CD8-positive, alpha-beta memory T cell (primary cell): ENCODE measurements at regions not wholly inside any gene's neighbourhood (a gene's known extent, or its start where the extent isn't known, plus 50 kb on each side); places are given as distances from the start of the nearest gene placed in this dataset.
"Not testable (repeated sequence)": the region's sequence is repeated elsewhere in the genome, so short reads cannot be mapped to it uniquely, and the experiment has no call there.

Source experiments
- CTCF ChIA-PET: fragments of 350-600 bp; sonication (Branson Sonifier 250); formaldehyde crosslinking; loops from one replicate; lab custom pipeline; 2021; ENCODE audit warnings: antibody characterized with exemption; lab: Charles Lee
- POLR2A ChIA-PET: fragments of 350-600 bp; sonication (Branson Sonifier 250); formaldehyde crosslinking; loops from one replicate; lab custom pipeline; 2021; ENCODE audit warnings: antibody characterized with exemption; lab: Charles Lee
- DNase-seq, 5 donors: peaks; one replicate each; pipeline versions ENCODE4 v3.0.0 to v3.0.0-alpha.2; 2020 to 2022; ENCODE audit warnings: mixed read lengths in 1 of 5
- H3K27ac ChIP-seq: one replicate; pipeline ENCODE4 v1.7.0; 2013; ENCODE audit warnings: low read depth, mild to moderate bottlenecking, low read length, moderate library complexity
- H3K27me3 ChIP-seq: 2 replicates; pipeline ENCODE4 v1.7.0; 2013; ENCODE audit warnings: low read length, mild to moderate bottlenecking; ENCODE audit not compliant: insufficient read depth, poor library complexity, severe bottlenecking
- H3K36me3 ChIP-seq: 2 replicates; pipeline ENCODE4 v1.7.0; 2013; ENCODE audit warnings: mild to moderate bottlenecking, low read length, moderate library complexity; ENCODE audit not compliant: insufficient read depth
- H3K4me1 ChIP-seq: 2 replicates; pipeline ENCODE4 v1.7.0; 2013; ENCODE audit warnings: mild to moderate bottlenecking, low read length, moderate library complexity; ENCODE audit not compliant: insufficient read depth
- H3K4me3 ChIP-seq: 2 replicates; pipeline ENCODE4 v1.7.0; 2013; ENCODE audit warnings: mild to moderate bottlenecking, low read length
- H3K9me3 ChIP-seq: 2 replicates; pipeline ENCODE4 v1.7.0; 2013; ENCODE audit warnings: mild to moderate bottlenecking, low read length
- H3K27ac Mint-ChIP-seq, 8 donors: one replicate each; pipeline ENCODE4 v1.8.0; 2020 to 2021; ENCODE audit warnings: mixed read lengths in 8 of 8, mild to moderate bottlenecking in 6 of 8, inconsistent platforms in 3 of 8, moderate library complexity in 3 of 8
- H3K27me3 Mint-ChIP-seq, 2 donors: one replicate each; pipeline ENCODE4 v1.8.0; 2020 to 2021; ENCODE audit warnings: mixed read lengths in 2 of 2, mild to moderate bottlenecking in 1 of 2, moderate library complexity in 1 of 2
- H3K36me3 Mint-ChIP-seq, 3 donors: one replicate each; pipeline ENCODE4 v1.8.0; 2020 to 2021; ENCODE audit warnings: mixed read lengths in 3 of 3, inconsistent platforms in 1 of 3, mild to moderate bottlenecking in 1 of 3
- H3K4me1 Mint-ChIP-seq, 3 donors: one replicate each; pipeline ENCODE4 v1.8.0; 2020 to 2021; ENCODE audit warnings: mixed read lengths in 3 of 3, inconsistent platforms in 1 of 3, mild to moderate bottlenecking in 1 of 3
- H3K4me3 Mint-ChIP-seq, 7 donors: one replicate each; pipeline ENCODE4 v1.8.0; 2020 to 2021; ENCODE audit warnings: mixed read lengths in 7 of 7, mild to moderate bottlenecking in 6 of 7, moderate library complexity in 4 of 7, inconsistent platforms in 2 of 7
- H3K9me3 Mint-ChIP-seq, 5 donors: one replicate each; pipeline ENCODE4 v1.8.0; 2020 to 2022; ENCODE audit warnings: mixed read lengths in 5 of 5, mild to moderate bottlenecking in 3 of 5, moderate library complexity in 2 of 5, inconsistent platforms in 1 of 5

DNA sequence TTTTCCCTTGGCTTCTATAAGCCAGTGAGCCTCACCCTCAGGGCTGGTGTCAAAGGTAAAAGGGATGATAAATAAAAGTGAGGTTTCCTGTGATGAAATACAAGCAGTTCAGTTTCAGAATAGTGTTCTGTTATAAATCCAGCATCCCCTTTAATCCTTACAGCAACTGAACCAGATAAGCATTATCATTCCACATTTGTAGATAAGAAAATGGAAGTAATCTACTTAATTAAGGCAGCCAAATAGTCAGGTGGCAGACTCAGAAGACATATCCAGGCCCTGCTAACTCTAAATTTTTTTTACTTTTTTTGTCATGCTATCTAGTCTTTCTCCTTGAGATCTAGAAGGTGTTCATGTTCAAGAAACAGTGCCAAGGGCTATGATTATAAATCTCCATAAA is 99.4 kb upstream of the SOX21 start:
- Histone ChIP-seq H3K4me1 (no peaks in the 10 kb centered on the region), H3K4me3 (no peak overlapping the region), H3K27ac (no peak overlapping the region), H3K9me3 (no peaks in the 10 kb centered on the region), H3K27me3 (no peaks in the 10 kb centered on the region), H3K36me3 (no peaks in the 10 kb centered on the region)
- H3K27me3 Mint-ChIP-seq = peaks cover 2 to 3% of the 10 kb centered on the region in 2 donors
- H3K4me3 Mint-ChIP-seq = no peak overlapping the region
- POLR2A ChIA-PET = no interaction called here
- no peak overlapping the region for H3K27ac Mint-ChIP-seq
- no peaks in the 10 kb centered on the region for H3K9me3 Mint-ChIP-seq
- H3K36me3 Mint-ChIP-seq = no peaks in the 10 kb centered on the region
- CTCF ChIA-PET = no interaction called here
- no peak for DNase-seq
- H3K4me1 Mint-ChIP-seq = no peaks in the 10 kb centered on the region

DNA sequence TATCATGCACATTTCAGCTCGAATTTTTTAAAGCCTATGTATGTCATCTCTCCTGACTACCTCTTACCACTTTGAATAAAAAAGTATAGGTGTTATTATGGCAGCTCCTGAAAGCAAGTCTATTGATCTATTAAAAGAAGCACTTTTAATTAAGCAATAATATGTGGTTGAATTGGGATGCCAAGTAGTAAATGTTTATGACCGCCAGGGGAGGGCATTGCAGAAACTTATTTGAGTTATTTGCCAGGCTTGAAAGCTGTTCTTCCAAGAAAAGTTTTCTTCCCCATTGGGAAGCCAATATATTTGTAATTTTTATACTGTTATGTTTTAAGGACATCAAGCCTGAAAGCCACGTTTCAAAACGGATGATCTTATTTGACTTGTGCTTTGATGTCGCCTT is 88.1 kb upstream of the SOX21 start:
- Mint-ChIP-seq H3K4me1 (no peaks in the 10 kb centered on the region), H3K36me3 (no peaks in the 10 kb centered on the region), H3K27ac (no peak overlapping the region), H3K4me3 (no peak overlapping the region), H3K9me3 (peaks cover 0 to 4% (median 0%) of the 10 kb centered on the region in 5 donors), H3K27me3 (peaks cover 1 to 5% of the 10 kb centered on the region in 2 donors)
- Histone ChIP-seq H3K27me3 (no peaks in the 10 kb centered on the region), H3K36me3 (no peaks in the 10 kb centered on the region), H3K27ac (no peak overlapping the region), H3K4me1 (no peaks in the 10 kb centered on the region), H3K9me3 (no peaks in the 10 kb centered on the region), H3K4me3 (no peak overlapping the region)
- CTCF ChIA-PET = no interaction called here
- DNase-seq = no peak
- POLR2A ChIA-PET = no interaction called here

DNA sequence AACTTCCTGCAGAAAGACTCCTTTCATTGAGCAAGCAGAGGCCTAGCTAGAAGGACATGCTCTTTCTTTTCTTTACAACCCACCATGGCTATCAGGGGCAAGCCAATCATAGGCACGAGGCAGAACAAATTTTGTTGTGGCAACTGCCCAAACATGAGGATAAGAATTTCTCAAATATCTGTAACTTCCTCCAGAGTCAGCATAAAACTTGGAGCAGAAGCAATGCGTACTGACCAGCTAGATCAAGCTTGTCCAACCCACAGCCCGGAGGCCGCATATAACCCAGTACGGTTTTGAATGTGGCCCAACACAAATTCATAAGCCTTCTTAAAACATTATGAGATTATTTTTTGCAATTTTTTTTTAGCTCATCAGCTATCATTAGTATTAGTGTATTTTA is 87.0 kb upstream of the SOX21 start:
- H3K27ac ChIP-seq = no peak overlapping the region
- Mint-ChIP-seq H3K36me3 (no peaks in the 10 kb centered on the region), H3K27me3 (peaks cover 0 to 5% of the 10 kb centered on the region in 2 donors), H3K27ac (no peak overlapping the region), H3K9me3 (peaks cover 0 to under 1% (median 0%) of the 10 kb centered on the region in 5 donors), H3K4me1 (no peaks in the 10 kb centered on the region), H3K4me3 (no peak overlapping the region)
- no peaks in the 10 kb centered on the region for H3K9me3 ChIP-seq
- no peak overlapping the region for H3K4me3 ChIP-seq
- ChIA-PET CTCF (no interaction called here), POLR2A (no interaction called here)
- no peaks in the 10 kb centered on the region for H3K36me3 ChIP-seq
- H3K27me3 ChIP-seq = no peaks in the 10 kb centered on the region
- DNase-seq = no peak
- no peaks in the 10 kb centered on the region for H3K4me1 ChIP-seq

DNA sequence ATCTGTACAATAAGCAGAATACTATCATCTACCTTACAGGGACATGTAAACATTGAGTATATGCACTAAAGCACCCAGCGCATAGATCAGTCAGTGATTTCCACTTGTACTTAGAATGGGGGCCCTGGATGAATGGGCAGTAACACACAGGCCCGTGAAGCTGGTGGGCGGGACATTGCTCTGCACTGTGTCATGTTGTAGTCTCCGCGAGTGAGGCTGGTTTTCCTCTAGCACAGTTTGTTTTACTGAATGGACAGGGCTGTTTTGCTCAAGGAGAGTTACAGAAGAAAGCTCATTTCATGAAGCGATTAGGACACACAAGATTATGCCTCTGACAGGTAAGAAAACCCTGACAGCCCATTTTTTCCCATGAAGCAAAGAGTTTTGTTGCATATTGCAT is 86.4 kb upstream of the SOX21 start:
- Mint-ChIP-seq H3K27me3 (peaks cover 0 to 1% of the 10 kb centered on the region in 2 donors), H3K27ac (no peak overlapping the region), H3K4me1 (no peaks in the 10 kb centered on the region), H3K4me3 (no peak overlapping the region), H3K9me3 (no peaks in the 10 kb centered on the region), H3K36me3 (no peaks in the 10 kb centered on the region)
- no peak for DNase-seq
- H3K9me3 ChIP-seq = no peaks in the 10 kb centered on the region
- ChIA-PET CTCF (no interaction called here), POLR2A (no interaction called here)
- H3K4me1 ChIP-seq = no peaks in the 10 kb centered on the region
- no peaks in the 10 kb centered on the region for H3K36me3 ChIP-seq
- no peaks in the 10 kb centered on the region for H3K27me3 ChIP-seq
- H3K4me3 ChIP-seq = no peak overlapping the region
- no peak overlapping the region for H3K27ac ChIP-seq

DNA sequence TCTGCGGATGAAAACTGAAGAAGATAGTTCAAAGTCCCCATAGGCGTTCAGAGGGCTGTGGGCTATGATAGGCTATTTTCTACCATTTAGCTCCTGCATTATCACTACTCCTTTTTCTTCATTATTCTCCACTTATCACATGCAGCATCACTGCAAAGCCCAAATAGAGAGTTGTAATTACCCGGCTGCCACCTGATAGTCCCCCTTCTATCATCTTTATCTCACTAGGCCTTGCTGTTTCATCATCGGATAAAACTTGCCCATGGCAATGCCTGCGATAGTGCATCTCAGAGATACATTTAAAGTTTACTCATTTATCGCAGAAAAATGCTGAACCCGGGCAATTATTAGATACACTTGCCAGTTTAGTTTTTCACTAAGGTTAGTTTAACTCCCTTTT is 82.9 kb upstream of the SOX21 start:
- no peaks in the 10 kb centered on the region for H3K27me3 ChIP-seq
- no peaks in the 10 kb centered on the region for H3K9me3 ChIP-seq
- no peaks in the 10 kb centered on the region for H3K36me3 Mint-ChIP-seq
- no peaks in the 10 kb centered on the region for H3K4me1 ChIP-seq
- H3K4me1 Mint-ChIP-seq = no peaks in the 10 kb centered on the region
- peaks cover 0 to 2% (median 0%) of the 10 kb centered on the region in 5 donors for H3K9me3 Mint-ChIP-seq
- DNase-seq = no peak
- no peak overlapping the region for H3K27ac ChIP-seq
- no peak overlapping the region for H3K27ac Mint-ChIP-seq
- no peak overlapping the region for H3K4me3 ChIP-seq
- no peak overlapping the region for H3K4me3 Mint-ChIP-seq
- no peaks in the 10 kb centered on the region for H3K27me3 Mint-ChIP-seq
- POLR2A ChIA-PET = no interaction called here
- CTCF ChIA-PET = no interaction called here
- H3K36me3 ChIP-seq = no peaks in the 10 kb centered on the region

DNA sequence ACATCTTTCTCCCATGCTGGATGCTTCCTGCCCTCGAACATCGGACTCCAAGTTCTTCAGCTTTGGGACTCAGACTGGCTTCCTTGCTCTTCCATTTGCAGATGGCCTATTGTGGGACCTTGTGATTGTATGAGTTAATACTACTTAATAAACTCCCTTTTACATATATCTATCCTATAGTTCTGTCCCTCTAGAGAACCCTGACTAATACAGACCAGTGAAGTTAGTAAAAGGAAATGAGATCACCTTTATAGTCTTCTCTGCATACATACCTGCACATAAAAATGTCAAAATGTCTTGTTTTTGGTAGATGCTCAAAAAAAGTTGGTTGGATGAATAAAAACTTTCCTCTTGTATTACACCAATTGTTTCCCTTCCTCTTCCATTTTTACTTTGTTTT is 73.9 kb upstream of the SOX21 start:
- H3K27me3 Mint-ChIP-seq = peaks cover 4 to 16% of the 10 kb centered on the region in 2 donors
- H3K36me3 Mint-ChIP-seq, H3K36me3 ChIP-seq, H3K4me3 ChIP-seq, H3K9me3 ChIP-seq, H3K27ac Mint-ChIP-seq, H3K27ac ChIP-seq, POLR2A ChIA-PET, H3K4me1 ChIP-seq, H3K4me1 Mint-ChIP-seq, CTCF ChIA-PET, DNase-seq, H3K4me3 Mint-ChIP-seq, H3K27me3 ChIP-seq, H3K9me3 Mint-ChIP-seq: not testable (repeated sequence)

DNA sequence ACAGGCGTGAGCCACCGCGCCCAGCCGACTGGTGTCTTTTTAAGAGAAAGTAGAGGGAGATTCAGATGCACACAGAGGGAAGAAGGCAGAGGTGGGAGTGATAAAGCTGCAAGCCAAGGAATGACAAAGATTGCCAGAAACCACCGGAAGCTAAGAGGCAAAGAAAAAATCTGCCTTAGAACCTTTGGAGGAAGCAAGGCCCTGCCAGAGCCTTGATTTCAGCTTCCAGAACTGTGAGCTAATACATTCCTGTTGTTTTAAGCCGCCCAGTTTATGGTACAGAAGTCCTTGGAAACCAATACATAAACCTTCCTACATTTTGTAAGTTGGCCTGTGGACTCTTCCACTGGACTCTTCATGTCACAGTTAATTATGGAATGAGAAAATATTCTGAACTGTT is 71.7 kb upstream of the SOX21 start:
- ChIA-PET POLR2A (no interaction called here), CTCF (no interaction called here)
- Mint-ChIP-seq H3K4me1 (no peaks in the 10 kb centered on the region), H3K36me3 (no peaks in the 10 kb centered on the region), H3K27ac (no peak overlapping the region), H3K27me3 (peaks cover 4 to 10% of the 10 kb centered on the region in 2 donors), H3K9me3 (peaks cover 0 to 3% (median 2%) of the 10 kb centered on the region in 5 donors), H3K4me3 (no peak overlapping the region)
- Histone ChIP-seq H3K36me3 (no peaks in the 10 kb centered on the region), H3K9me3 (no peaks in the 10 kb centered on the region), H3K27me3 (no peaks in the 10 kb centered on the region), H3K4me3 (no peak overlapping the region), H3K4me1 (no peaks in the 10 kb centered on the region), H3K27ac (no peak overlapping the region)
- DNase-seq = no peak

DNA sequence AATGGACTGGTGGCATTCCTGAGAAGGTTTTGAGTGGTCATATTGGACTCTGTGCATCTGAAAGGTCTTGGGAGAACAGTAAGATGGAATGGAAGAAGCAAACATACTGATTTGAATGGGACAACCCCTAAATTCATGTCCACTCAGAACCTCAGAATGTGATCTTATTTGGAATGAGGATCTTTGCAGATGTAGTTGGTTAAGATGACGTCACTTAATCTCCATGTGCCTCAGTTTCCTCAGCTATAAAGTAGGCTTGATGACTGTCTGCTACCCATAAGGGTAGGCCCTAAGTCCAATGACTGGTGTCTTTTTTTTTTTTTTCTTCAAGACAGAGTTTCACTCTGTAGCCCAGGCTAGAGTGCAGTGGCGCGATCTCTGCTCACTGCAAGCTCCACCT is 71.1 kb upstream of the SOX21 start:
- H3K36me3 Mint-ChIP-seq = no peaks in the 10 kb centered on the region
- peaks cover 0 to 3% (median 2%) of the 10 kb centered on the region in 5 donors for H3K9me3 Mint-ChIP-seq
- Histone ChIP-seq H3K4me3 (no peak overlapping the region), H3K36me3 (no peaks in the 10 kb centered on the region), H3K27me3 (no peaks in the 10 kb centered on the region), H3K4me1 (no peaks in the 10 kb centered on the region), H3K9me3 (no peaks in the 10 kb centered on the region), H3K27ac (no peak overlapping the region)
- ChIA-PET POLR2A (no interaction called here), CTCF (no interaction called here)
- H3K4me3 Mint-ChIP-seq = no peak overlapping the region
- no peak for DNase-seq
- H3K27me3 Mint-ChIP-seq = peaks cover 4 to 5% of the 10 kb centered on the region in 2 donors
- no peak overlapping the region for H3K27ac Mint-ChIP-seq
- no peaks in the 10 kb centered on the region for H3K4me1 Mint-ChIP-seq

DNA sequence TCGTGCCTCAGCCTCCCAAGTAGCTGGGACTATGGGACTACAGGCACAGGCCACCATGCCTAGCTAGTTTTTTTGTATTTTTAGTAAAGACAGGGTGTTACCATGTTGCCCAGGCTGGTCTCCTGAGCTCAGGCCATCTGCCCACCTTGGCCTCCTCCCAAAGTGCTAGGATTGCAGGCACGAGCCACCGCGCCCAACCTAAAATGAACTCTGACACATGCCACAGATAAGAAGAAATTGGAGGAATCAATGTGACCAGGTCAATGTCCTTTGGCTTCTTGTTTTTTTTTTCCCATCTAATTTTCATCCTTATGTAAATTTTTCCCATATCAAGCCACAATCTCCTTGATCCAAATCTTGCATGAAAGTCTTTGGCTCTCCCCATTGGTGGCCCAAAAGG is 68.1 kb upstream of the SOX21 start:
- no peaks in the 10 kb centered on the region for H3K27me3 ChIP-seq
- H3K27ac ChIP-seq = no peak overlapping the region
- no peaks in the 10 kb centered on the region for H3K36me3 ChIP-seq
- Mint-ChIP-seq H3K4me3 (no peak overlapping the region), H3K27me3 (peaks cover 3 to 7% of the 10 kb centered on the region in 2 donors), H3K4me1 (no peaks in the 10 kb centered on the region), H3K9me3 (peaks cover 0 to 2% (median 0%) of the 10 kb centered on the region in 5 donors), H3K36me3 (no peaks in the 10 kb centered on the region), H3K27ac (no peak overlapping the region)
- H3K4me1 ChIP-seq = no peaks in the 10 kb centered on the region
- ChIA-PET POLR2A (no interaction called here), CTCF (no interaction called here)
- no peaks in the 10 kb centered on the region for H3K9me3 ChIP-seq
- no peak for DNase-seq
- no peak overlapping the region for H3K4me3 ChIP-seq
